22Rv1 (cell line): ENCODE measurements at regions not wholly inside any gene's neighbourhood (a gene's known extent, or its start where the extent isn't known, plus 50 kb on each side); places are given as distances from the start of the nearest gene placed in this dataset.

Experiments used
- CTCF ChIP-seq: fragments of 450-650 bp; IDR thresholded peaks from 2 replicates; pipeline ENCODE4 v1.5.1; 2017; ENCODE audit warnings: mild to moderate bottlenecking
- ZFX ChIP-seq: fragments of 450-650 bp; IDR thresholded peaks from 2 replicates; pipeline ENCODE4 v1.6.1; 2017; ENCODE audit warnings: antibody characterized with exemption, borderline replicate concordance

GRCh38 chr12:4064008-4064407, 190.8 kb upstream of the PARP11 start:
- no peak for TF ChIP-seq CTCF
- TF ChIP-seq ZFX: no peak
